Right kidney (tissue), 1 donor: ENCODE measurements at regions not wholly inside any gene's neighbourhood (a gene's known extent, or its start where the extent isn't known, plus 50 kb on each side); places are given as distances from the start of the nearest gene placed in this dataset.
"Not testable (repeated sequence)": the region's sequence is repeated elsewhere in the genome, so short reads cannot be mapped to it uniquely, and the experiment has no call there.

Experiments
- DNase-seq: peaks from one replicate; pipeline ENCODE4 v3.0.0-alpha.2; 2016

DNA sequence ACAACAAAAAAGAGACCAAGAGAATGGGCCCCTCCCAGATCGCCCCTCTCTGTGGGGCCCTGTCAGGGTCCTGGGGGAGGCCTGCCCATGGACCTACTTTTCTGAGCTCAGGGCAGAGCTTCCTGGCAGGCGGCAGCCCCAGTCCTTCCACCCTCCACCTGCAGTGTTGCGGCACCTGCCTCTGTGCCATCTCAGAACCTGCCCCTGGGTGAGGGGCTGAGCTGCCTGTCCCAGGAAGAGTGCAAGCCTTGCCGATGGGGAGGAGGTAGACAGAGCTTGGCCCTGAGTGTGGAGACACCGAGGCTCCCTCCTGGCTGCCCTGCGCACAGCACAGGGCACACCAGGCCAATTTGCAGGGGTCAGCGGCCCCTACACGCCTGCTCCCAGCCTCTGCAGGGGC is 67.5 kb downstream of the UNCX start:
- no peak for DNase-seq

DNA sequence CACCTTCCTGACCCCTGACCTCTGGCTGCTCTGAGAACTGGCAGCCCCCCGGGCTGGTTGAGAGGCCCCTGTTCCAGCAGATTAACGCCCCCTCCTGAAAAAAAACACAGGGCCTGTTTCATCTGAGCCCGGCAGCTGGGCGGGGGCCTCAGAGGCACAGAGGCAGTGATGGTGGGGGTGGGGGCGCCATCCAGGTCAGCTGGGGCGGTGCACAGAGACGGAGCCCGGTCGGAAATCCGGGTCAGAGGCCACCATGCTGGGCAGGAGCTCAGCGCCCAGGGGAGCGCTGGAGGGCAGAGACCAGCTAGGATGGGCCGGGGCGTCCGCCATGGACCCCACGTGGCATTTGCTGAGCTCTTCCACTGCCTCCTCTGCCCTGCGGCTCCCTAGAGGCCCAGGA is 68.0 kb downstream of the UNCX start:
- no peak for DNase-seq

DNA sequence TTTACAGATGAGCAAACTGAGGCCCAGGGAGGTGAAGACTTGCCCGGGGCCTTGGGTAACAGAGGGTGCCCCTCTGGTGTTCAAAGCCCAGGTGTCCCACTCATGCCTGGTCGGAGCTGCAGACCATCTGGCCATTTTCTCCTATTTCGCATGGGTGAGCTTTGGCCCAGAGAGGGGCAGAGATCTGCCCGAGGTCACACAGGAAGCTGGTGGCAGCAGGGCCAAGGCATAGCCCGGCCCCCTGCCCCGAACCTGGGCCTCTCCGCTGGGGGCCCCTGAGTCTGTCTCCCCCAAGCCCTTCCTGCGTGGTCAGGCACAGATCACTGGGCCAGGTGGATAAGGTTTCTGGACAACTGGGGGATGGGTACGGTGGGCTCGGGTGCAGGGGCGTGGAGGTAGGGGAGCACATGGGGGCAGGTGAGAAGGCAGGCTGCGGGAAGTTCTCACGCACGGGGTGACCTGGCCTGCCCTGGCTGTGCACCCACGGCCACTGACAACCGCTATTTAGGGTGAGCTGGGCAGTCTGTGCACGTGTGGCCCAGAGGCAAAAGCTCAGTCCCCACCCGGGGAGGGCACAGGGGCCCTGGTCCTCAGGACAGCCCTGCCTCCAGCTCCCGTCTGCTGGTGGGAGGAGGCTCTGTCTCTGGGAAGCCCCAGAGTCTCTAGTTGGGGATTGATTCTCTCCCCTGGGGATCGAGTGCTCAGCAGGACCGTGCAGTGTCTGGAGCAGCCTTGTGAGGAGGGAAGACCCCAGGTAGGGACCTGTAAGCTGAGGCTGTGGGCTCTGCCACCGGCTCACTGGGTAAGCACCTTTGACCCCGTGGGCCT is 68.6 kb downstream of the UNCX start:
- no peak for DNase-seq

DNA sequence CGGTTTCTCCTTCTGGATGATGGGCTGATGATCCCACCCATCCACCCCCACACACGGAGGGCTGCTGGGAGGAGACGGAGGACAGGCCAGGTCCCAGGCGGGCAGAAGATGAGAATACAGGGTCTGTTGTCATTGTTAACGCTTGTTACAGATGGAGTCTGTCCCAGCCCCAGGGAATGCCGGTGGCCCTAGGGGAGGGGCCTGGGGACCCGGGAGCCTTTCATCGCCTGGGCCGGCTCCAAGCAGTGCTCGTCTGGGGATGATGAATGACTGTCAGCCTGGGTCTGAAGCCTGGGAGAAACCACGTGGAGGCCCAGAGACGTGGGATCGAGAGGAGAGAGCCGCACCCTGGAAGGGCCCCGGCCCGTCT is 69.2 kb downstream of the UNCX start:
- no peak for DNase-seq

DNA sequence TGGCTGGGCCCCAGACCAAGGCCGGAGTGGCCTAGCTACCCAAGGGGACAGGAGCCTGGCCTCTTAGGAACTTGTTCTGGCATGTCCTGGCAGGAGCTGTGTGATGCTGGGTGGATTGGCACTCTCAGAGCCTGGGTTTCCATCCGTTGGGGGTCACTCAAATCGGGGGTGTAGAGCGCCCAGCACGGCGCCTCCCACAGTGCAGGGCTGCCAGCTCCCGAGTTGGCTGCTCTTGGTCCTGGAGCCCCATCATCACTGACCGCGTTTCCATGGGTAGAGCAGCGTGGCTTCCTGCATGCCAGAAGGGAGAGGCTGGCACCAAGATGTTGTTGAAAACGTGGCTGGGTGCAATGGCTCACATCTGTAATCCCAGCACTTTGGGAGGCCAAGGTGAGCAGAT is 70.3 kb downstream of the UNCX start:
- no peak for DNase-seq

DNA sequence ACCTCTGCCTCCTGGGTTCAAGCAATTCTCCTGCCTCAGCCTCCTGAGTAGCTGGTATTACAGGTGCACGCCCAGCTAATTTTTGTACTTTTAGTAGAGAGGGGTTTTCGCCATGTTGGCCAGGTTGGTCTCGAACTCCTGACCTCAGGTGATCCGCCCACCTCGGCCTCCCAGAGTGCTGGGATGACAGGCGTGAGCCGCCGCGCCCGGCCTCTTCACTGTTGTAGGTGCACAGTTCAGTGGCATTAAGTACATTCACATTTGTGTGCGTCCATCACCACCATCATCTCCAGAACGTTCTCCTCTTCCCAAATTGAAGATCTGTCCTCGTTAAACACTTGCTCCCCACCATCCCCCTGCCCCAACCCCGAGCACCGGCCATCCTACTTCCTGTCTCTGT is 71.3 kb downstream of the UNCX start:
- not testable (repeated sequence) for DNase-seq

DNA sequence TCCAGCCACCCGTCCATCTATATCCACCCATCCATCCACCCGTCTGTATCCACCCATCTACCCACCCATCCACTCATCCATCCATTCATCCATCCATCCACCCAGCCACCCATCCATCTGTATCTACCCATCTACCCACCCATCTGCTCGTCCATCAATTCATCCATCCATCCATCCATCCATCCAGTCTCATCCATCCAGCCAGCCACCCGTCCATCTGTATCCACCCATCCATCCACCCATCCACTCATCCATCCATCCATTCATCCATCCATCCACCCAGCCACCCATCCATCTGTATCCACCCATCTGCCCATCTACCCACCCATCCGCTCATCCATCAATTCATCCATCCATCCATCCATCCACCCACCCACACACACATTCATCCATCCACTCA is 73.2 kb downstream of the UNCX start:
- no peak for DNase-seq

DNA sequence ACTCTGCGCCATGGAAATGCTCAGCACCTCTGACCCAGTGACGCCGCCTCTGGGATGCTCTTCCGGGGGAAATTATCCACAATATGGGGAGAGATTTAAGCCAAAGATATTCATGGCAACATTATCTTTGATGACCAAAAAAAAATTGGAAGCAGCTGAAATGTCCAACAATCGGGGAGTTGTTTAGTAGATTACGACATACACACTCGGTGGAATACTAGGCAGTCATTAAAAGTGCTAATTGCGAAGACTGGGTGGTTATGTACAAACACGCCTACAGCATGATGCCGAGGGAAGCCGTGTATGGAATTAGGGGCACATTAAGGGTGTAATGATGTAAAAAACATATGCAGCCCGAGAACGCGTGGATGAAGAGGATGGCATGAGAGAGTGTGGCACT is 75.2 kb downstream of the UNCX start:
- DNase-seq, result no peak

DNA sequence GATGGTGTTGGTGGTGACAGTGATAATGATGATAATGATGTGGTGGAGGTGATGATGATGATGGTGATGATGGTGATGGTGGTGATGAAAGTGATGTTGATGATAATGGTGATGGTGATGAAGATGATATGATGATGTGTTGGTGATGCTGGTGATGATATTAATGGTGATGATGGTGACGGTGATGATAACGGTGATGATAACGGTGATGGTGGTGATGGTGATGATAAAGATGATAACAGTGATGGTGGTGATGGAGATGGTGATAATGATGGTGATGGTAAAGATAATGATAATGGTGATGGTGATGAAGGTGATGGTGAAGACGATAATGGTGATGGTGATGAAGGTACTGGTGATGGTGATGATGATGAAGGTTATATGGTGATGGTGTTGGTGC is 76.6 kb downstream of the UNCX start:
- DNase-seq, result no peak

DNA sequence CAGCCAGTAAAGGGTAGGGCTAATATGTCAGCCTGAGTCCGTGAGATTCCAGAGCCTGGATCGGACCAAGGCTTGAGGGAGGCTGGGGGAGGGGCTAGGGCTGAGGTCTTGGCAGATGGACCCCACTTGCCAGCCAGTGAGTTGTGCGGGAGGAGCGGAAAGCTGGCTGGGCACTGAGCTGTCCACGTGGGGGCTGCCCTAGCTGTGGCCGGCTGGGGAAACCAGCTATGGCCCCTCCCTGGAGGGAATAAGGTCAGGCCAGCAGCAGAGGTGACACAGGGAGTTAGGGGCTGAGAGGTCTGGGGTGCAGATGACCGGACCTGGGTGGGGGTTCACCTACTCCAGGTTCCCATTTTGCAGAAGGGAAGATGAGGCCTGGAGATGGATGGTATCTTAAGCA is 77.3 kb downstream of the UNCX start:
- no peak for DNase-seq

DNA sequence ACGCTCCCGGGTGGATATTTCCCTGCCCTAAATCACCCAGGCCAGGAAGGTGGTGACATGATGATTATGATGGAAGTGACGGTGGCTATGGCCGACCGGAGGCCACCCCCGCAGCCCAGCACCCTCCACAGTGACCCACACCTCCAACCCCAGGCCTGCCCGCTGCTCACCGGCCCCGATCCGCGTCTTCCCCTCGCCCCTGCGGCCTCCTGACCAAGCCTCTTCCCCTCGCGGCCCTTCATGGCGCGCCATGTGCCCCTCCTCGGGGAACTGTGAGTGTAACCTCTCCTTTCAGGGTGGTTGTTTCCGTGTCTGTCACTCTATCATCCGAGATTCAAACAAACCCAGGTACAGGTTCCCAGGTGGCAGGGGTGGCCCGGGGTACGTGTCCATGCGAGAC is 78.3 kb downstream of the UNCX start:
- no peak for DNase-seq

DNA sequence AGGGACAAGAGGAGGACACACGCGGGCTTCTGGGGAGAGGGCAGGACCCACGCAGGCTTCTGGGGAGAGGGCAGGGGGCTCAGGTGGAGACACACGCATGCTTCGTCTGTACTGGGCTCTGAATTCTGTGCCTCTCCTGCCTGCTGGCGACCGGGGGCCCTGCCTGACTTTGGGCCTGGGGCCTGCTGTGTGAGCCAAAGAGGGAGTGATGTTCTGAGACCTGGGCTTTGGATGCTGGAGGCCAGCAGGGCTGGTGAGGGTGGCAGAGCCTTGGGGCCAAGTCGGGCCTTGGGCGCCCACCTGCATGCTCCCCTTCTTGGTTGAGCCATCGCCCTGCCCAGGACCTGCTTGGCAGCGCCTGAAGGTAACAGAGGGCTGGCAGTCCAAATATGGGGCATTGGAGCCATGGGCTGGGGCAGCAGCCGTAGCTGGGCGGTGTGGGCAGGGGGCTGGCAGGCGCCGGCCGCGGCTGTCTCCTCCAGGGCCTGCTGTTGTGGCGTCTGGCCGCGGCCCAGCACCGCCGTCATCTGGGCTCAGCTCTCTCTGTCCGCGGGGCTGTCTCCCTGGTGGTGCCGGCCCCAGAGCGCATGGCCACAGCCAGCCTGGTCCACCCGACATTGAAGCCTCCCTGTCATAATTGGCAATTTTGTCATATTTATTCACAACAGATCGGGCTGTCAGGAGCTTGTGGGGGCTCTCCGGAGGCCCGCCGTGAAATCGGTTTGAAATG is 78.9 kb downstream of the UNCX start:
- DNase-seq, result no peak

DNA sequence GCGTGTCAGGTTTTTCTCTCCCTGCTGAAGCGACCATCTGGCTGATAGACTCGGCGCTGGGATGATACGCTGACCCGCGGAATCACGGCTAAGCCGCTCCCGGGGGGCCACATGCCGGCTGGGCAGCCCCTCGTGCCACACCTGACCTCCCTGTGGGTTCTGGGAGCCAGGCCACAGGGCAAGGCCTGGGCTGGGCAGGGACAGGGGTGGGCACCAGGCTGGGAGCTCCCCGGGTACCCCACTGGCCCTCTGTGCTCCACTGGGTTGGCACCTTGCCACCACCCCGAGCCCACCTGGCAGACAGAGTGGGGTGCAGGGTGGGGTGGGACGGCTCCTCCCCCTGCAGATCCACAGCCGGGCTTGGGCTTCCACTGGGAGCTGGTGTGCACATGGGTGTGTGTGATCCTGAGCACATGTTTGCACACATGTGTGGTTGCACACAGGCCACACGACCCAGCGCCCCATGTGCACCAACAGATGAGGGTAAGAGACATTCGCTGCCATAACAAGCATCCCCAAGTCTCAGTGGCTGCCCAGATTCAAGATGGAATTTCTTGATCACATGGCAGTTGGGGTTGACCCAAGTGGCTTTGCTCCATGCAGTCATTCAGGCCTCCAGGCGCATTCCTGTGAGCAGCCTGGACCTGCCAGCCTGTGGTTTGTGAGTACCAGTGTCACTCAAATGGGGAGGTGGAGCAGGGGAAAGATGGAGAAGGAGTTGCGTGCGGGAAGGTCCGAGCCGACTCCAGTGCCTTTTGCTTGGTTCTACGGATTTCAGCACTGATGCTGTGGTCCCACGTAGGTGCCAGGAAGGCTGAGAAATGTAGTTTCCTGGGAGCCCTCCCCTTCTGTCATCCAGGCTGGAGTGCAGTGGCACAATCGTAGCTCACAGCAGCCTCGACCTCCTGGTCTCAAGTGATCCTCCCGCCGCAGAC is 79.7 kb downstream of the UNCX start:
- no peak for DNase-seq

DNA sequence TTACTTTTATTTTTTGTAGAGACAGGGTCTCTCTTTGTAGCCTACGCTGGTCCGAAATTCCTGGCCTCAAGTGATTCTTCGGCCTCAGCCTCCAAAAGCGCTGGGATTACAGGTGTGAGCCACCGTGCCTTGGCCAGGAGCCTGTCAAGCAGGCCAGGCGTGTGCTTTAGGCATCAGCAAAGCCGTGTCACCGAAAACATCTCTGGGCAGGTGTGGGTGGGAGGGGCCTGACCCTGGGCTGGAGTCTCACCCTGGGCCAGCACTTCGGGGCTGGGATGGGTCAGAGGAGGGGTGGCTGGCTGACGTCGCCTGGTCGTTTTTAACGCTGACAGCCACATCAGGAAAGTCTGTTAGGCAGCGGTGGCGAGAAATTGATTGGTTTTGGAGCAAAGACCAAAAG is 80.9 kb downstream of the UNCX start:
- no peak for DNase-seq

DNA sequence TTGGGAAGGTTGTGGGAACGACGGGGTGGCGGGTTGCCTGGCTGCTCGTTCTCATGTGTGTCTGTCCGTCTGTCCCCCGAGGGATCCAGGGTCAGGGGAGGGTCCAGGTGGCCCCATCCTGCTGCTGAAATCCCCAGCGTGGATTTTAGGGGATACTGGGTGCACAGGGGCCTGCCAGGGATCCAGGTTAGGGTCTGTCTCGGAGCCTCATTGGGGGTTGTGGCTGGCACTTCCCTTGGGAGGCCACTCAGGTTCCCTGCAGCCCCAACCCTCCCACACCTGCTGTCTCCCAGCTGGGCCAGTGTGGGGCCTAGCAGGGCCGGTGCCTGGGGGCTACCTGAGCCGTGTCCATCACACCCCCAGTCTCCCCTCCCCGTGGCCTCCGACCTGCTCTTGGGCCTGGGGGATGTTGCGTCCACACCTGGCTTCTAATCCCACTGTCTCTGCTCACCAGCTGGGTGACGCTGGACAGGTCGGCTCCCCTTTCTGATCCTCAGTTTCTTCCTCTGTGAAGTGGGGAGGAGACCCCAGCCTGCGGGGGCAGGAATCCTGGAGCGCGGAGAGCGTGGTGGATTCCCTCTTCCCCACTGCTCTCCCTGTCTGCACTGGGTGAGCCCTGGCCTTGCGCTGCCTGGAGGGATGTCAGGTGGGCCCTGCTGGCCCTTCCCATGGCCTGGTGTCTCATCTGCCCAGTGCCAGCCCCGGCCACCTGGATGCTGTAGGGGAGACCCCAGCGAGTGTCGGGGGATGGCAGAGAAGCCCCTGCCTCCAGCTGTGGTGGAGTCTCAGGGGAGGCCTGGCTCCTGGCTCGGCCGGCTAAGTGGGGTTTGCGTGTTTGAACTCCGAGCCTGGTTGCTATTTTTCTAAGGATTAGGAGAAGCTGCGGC is 81.6 kb downstream of the UNCX start:
- DNase-seq, result no peak

DNA sequence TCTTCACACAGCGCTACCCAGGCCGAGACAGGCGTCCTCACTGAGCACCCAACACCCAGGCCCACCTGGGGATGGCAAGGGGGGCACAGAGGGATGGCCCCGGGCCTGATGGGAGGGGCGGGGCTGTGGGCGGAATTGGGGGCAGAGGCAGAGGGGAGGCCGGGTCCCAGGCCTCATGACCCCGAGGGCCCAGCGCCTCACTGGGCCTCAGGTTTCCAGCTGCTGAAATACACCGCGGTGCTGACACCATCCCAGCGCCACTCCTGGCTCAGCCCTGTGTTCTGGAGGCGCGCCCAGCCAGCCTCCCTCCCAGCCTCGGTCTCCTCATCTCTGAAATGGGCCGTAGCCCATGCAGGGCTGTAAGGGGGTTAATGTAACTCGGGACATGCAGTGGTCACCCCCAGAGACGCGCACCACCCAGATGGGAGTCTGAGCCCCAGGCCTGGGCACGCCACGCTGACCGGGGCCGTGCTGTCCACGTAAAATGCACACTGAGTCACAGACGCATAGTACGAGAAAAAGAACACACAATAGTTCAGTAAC is 82.3 kb downstream of the UNCX start:
- DNase-seq, result no peak

DNA sequence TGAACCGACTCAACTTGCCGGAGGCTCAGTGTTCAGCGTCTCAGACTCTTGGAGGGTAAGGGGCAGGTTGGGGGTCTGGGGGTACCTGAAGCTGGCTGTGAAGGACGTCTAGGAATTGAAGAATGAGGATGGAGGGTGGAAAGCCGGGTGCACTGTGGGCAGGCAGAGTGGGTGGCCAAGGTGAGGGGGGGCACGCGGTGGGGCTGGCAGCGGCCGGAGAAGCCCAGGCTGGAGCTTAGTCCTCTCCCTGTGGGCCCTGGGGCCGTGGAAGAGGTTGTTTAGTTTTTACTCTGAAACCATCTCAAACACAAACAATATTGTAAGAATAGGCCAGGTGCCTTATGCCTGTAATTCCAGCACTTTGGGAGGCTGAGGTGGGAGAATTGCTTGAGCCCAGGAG is 83.4 kb downstream of the UNCX start:
- DNase-seq, result no peak

DNA sequence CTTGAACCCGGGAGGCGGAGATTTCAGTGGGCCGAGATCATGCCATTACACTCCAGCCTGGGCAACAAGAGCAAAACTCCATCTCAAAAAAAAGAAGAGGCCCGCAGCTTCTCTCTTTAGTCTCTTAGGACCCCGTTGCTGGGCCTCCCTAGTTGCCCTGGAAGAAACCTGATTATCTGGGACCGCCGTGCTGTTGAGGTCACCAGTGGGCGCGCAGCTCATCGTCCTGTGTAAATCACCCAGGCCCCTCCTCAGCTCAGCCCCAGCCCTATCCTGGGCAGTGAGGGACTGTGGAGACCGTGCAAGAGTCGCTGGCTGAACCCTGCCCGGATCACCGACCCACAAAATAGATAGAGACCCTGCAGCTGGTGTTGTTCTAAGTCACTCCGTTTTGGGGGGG is 85.0 kb downstream of the UNCX start:
- DNase-seq, result no peak

DNA sequence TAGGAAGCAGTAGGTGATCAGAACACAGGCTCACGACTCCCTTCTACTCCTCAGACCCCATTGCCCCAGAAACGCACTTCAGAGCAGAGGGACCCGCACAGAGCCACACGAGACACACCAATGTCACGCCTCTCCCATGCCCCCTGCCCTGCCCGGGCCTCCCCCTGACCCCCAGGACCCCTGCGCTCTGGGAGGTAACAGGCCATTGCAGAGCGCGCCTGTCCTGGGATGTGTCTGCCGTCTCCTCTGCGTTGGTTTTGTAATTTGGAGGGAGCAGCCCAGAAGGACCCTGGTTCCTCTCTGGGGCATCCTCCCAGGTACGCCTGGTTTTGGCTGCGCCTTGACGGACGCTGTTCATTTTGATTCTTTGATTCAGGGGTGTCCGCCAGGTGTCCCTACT is 85.4 kb downstream of the UNCX start:
- DNase-seq, result no peak

DNA sequence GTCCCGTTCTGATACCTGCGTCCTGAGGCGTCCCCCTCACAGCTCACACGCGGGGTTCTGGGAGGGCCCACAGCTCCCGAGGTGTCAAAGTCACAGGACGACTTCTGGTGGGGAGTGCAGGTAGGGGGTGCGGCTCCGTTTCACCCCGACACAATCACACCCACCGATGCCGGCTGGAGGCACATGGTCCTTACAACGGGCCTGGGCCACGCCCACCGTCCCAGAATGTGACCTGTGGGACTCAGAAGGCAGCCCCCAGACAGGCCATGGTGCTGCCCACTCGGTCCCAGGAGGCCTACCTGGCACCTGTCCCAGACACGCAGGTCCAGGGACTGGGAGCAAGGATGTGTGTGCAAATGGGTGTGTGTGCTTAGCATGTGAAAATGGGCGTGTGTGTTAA is 86.0 kb downstream of the UNCX start:
- no peak for DNase-seq

DNA sequence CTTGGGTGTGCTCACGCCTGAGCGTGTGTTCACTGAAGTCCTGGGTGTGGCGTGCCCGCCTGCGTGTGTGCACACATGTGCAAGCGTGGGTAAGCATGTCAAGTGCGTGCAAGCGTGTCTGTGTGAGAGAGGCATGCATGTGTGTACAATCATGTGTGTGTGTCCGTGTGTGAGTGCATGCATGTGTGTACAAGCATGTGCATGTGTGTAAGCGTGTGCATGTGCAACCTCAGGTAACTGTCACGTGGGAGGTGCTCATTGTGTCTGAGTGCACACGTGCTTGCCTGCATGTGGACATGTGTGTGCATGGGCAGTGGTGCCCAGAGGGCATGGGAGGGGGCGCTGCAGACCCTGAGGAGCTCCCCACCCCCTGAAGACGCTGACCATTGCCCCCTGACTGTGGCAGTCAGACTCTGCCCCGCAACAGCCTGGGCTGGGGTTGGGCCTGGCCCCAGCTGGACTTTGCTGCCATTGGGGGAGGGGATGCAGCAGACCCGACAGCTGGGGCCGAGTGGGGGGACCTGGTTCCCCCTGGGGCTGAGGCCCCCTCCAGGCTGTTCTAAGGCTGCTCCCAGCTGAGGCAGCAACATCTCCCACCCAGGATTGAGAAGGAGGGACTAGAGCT is 88.1 kb downstream of the UNCX start:
- peak; percentile 25 for DNase-seq
